ENCODE measurements at regions not wholly inside any gene's neighbourhood (a gene's known extent, or its start where the extent isn't known, plus 50 kb on each side); places are given as distances from the start of the nearest gene placed in this dataset.

DNA sequence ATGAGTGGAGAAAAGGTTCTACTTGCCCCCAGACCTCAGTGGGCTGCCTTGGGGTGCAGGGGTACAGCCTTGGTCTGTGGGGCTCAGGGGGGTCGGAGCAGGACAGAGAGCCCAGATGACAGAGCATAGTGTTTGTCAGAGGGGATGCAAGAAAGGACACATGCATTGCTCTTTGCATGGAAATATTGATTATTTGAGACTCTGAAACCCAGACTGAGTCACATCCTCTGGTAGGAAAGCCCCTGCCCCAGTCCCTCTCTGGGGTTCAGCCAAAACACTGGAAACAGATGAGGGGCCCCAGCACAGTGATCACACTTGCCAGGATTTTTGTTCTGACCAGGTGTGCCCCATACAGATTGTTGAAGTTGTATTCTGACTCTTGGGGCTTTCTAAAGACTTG, 1094.4 kb downstream of the BCL11B start:
- TF ChIP-seq, protein P1, sequence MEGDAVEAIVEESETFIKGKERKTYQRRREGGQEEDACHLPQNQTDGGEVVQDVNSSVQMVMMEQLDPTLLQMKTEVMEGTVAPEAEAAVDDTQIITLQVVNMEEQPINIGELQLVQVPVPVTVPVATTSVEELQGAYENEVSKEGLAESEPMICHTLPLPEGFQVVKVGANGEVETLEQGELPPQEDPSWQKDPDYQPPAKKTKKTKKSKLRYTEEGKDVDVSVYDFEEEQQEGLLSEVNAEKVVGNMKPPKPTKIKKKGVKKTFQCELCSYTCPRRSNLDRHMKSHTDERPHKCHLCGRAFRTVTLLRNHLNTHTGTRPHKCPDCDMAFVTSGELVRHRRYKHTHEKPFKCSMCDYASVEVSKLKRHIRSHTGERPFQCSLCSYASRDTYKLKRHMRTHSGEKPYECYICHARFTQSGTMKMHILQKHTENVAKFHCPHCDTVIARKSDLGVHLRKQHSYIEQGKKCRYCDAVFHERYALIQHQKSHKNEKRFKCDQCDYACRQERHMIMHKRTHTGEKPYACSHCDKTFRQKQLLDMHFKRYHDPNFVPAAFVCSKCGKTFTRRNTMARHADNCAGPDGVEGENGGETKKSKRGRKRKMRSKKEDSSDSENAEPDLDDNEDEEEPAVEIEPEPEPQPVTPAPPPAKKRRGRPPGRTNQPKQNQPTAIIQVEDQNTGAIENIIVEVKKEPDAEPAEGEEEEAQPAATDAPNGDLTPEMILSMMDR (IDR thresholded peaks at IDR 0.05; ENCODE audit: control insufficient read depth, insufficient read depth, low read depth, low read length, missing control alignments), result no peak
- DNase-seq (ENCODE audit: low read depth), result no peak
- no peak overlapping the region for H3K4me3 ChIP-seq (ENCODE audit: control insufficient read depth, low read depth, low read length)

- no peak for DNase-seq (ENCODE audit: low read depth)
- TF ChIP-seq, protein P1 (IDR thresholded peaks at IDR 0.05; ENCODE audit: control insufficient read depth, insufficient read depth, low read depth, low read length, missing control alignments), result no peak
Observed at GRCh38 chr14:98181241-98181640, 1090.8 kb downstream of the BCL11B start.

GRCh38 chr14:98181768-98182167, 1090.2 kb downstream of the BCL11B start:
- DNase-seq (ENCODE audit: low read depth), result no peak
- H3K4me3 ChIP-seq (ENCODE audit: control insufficient read depth, low read depth, low read length), result no peak overlapping the region
- TF ChIP-seq, protein P1 (IDR thresholded peaks at IDR 0.05; ENCODE audit: control insufficient read depth, insufficient read depth, low read depth, low read length, missing control alignments), result no peak

More at GRCh38 chr14:98181241-98181640, 1090.8 kb downstream of the BCL11B start:
- H3K4me3 ChIP-seq (ENCODE audit: control insufficient read depth, low read depth, low read length), result no peak overlapping the region

GRCh38 chr14:98182393-98183055, 1089.5 kb downstream of the BCL11B start:
- TF ChIP-seq, protein P1 (IDR thresholded peaks at IDR 0.05; ENCODE audit: control insufficient read depth, insufficient read depth, low read depth, low read length, missing control alignments), result no peak
- no peak for DNase-seq (ENCODE audit: low read depth)
- H3K4me3 ChIP-seq (ENCODE audit: control insufficient read depth, low read depth, low read length), result no peak overlapping the region

DNA sequence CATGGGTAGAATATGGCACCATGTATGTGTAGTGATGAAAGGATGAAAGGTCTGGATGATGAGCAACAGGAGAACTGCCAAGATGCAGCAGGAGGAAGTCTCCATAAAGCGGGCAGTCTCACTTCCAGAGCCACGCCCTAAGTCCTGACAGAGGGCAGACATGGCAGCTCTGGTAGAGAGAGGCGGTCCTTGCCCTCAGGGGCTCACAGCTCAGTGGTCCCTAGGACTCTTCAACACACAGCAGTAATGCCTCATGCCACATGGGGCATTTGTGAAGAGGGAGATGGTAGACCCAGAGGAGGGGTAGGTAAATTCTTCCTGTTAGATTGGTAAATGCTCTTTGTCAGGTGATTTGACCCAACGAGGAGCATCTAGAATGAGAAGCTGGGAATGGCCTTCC, 1088.4 kb downstream of the BCL11B start:
- DNase-seq (ENCODE audit: low read depth), result no peak
- no peak overlapping the region for H3K4me3 ChIP-seq (ENCODE audit: control insufficient read depth, low read depth, low read length)
- TF ChIP-seq, protein P1 (IDR thresholded peaks at IDR 0.05; ENCODE audit: control insufficient read depth, insufficient read depth, low read depth, low read length, missing control alignments), result no peak

GRCh38 chr14:98184457-98184856, 1087.5 kb downstream of the BCL11B start:
- no peak for DNase-seq (ENCODE audit: low read depth)

More at GRCh38 chr14:98184457-98184856, 1087.5 kb downstream of the BCL11B start:
- no peak overlapping the region for H3K4me3 ChIP-seq (ENCODE audit: control insufficient read depth, low read depth, low read length)
- TF ChIP-seq, protein P1 (IDR thresholded peaks at IDR 0.05; ENCODE audit: control insufficient read depth, insufficient read depth, low read depth, low read length, missing control alignments), result no peak

All from AG09309 (cell line).